Common myeloid progenitor, CD34-positive (primary cell): ENCODE measurements at regions not wholly inside any gene's neighbourhood (a gene's known extent, or its start where the extent isn't known, plus 50 kb on each side); places are given as distances from the start of the nearest gene placed in this dataset.

Source experiments
- CTCF ChIA-PET: fragments of 350-600 bp; sonication (Branson Sonifier 250); formaldehyde crosslinking; loops from one replicate; lab custom pipeline; 2021; ENCODE audit warnings: antibody characterized with exemption; lab: Charles Lee
- POLR2A ChIA-PET: fragments of 350-600 bp; sonication (Branson Sonifier 250); formaldehyde crosslinking; loops from one replicate; lab custom pipeline; 2021; ENCODE audit warnings: antibody characterized with exemption; lab: Charles Lee
- DNase-seq, 3 donors: peaks; one replicate each; pipeline versions ENCODE4 v3.0.0 to v3.0.0-alpha.2; 2013
- H3K27ac ChIP-seq, 2 experiments: 1 replicate in 1 of 2; 2 replicates in 1 of 2; pipeline ENCODE4 v1.7.0; 2013; ENCODE audit warnings: inconsistent platforms in 2 of 2, low read length in 2 of 2, mild to moderate bottlenecking in 2 of 2, low read depth in 1 of 2, moderate library complexity in 1 of 2; ENCODE audit not compliant: severe bottlenecking in 2 of 2, insufficient read depth in 1 of 2, poor library complexity in 1 of 2
- H3K27me3 ChIP-seq, 5 experiments: replicated peaks in 2 of 5; 1 replicate in 3 of 5; 2 replicates in 2 of 5; pipeline versions ENCODE4 v1.6.1 to v1.7.0; 2013; ENCODE audit warnings: low read length in 4 of 5, mild to moderate bottlenecking in 2 of 5, moderate library complexity in 2 of 5, inconsistent platforms in 1 of 5; ENCODE audit not compliant: insufficient read depth in 5 of 5, control insufficient read depth in 4 of 5
- H3K36me3 ChIP-seq, 4 experiments: 1 replicate in 2 of 4; 2 replicates in 2 of 4; pipeline versions ENCODE4 v1.6.1 to v1.7.0; 2013; ENCODE audit warnings: low read length in 3 of 4, control low read depth in 1 of 4, mild to moderate bottlenecking in 1 of 4; ENCODE audit not compliant: control insufficient read depth in 4 of 4, insufficient read depth in 4 of 4
- H3K4me1 ChIP-seq, 4 experiments: 1 replicate in 3 of 4; 2 replicates in 1 of 4; pipeline versions ENCODE4 v1.6.1 to v1.7.1; 2013; ENCODE audit warnings: low read length in 3 of 4, mild to moderate bottlenecking in 3 of 4, control low read depth in 1 of 4, inconsistent platforms in 1 of 4, moderate library complexity in 1 of 4; ENCODE audit not compliant: control insufficient read depth in 4 of 4, insufficient read depth in 4 of 4; ENCODE audit errors: control extremely low read depth in 1 of 4
- H3K4me3 ChIP-seq, 7 experiments: 1 replicate in 4 of 7; 2 replicates in 3 of 7; pipeline versions ENCODE4 v1.5.1 to v1.7.0; 2013; ENCODE audit warnings: mild to moderate bottlenecking in 7 of 7, low read length in 6 of 7, moderate library complexity in 6 of 7, inconsistent platforms in 2 of 7, low read depth in 2 of 7, control low read depth in 1 of 7; ENCODE audit not compliant: insufficient read depth in 4 of 7, control insufficient read depth in 1 of 7; ENCODE audit errors: extremely low read depth in 1 of 7
- H3K9me3 ChIP-seq, 5 experiments: 1 replicate in 4 of 5; 2 replicates in 1 of 5; pipeline versions ENCODE4 v1.6.1 to v1.7.1; 2013; ENCODE audit warnings: low read length in 4 of 5, mild to moderate bottlenecking in 2 of 5, inconsistent platforms in 1 of 5, low read depth in 1 of 5, moderate library complexity in 1 of 5; ENCODE audit not compliant: control insufficient read depth in 4 of 5, insufficient read depth in 2 of 5; ENCODE audit errors: control extremely low read depth in 1 of 5
- WGBS: methylation state at CpG from one replicate; pipeline ENCODE4 v1.1.5; 2013; ENCODE audit not compliant: insufficient coverage; 5-methylcytosine and 5-hydroxymethylcytosine counted together

DNA sequence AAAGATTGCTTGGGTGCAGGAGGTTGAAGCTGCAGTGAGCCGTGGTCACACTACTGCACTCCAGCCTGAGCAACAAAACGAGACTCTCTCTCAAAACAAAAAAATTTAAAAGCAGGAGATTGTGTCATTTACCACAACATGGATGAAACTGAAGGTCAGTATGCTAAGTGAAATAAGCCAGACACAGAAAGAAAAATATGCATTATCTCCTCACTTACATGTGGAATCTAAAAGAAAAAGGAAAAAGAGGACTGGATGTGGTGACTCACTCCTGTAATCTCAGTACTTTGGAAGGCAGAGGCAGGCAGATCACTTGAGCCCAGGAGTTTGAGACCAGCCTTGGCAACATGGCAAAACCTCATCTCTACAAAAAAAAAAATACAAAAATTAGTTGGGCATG, 146.8 kb upstream of the DAPK1 start:
- POLR2A ChIA-PET = no interaction called here
- CTCF ChIA-PET = no interaction called here
- Histone ChIP-seq H3K27me3 (no peaks in the 10 kb centered on the region), H3K9me3 (peaks cover 0 to 1% (median 0%) of the 10 kb centered on the region in 5 experiments), H3K4me3 (no peak overlapping the region), H3K4me1 (no peaks in the 10 kb centered on the region), H3K36me3 (no peaks in the 10 kb centered on the region), H3K27ac (no peak overlapping the region)
- no peak for DNase-seq
- WGBS = 100% methylated on average over 2 of the region's 2 CpGs

DNA sequence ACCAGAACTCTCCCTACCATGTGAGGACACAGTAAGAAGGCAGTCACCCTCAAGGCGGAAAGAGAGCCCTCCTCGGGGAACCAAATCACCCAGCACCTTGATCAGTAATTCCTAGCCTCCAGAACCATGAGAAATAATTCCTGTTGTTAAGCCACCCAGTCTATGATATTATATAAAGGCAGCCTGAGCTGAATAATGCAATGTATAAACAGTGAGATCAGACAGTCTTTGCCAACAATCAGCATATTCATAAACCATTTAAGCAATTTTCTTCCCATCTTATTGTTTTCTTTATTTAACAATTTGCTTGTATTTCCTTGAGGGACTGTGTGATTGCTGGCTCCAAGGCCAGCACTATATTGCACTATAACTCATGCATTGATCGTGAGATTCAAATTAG, 144.4 kb upstream of the DAPK1 start:
- H3K4me1 ChIP-seq = no peaks in the 10 kb centered on the region
- no peaks in the 10 kb centered on the region for H3K27me3 ChIP-seq
- POLR2A ChIA-PET = no interaction called here
- no peak overlapping the region for H3K27ac ChIP-seq
- no CpG with 5 or more reads among the region's 3 CpGs for WGBS
- no peak overlapping the region for H3K4me3 ChIP-seq
- DNase-seq = no peak
- no peaks in the 10 kb centered on the region for H3K36me3 ChIP-seq
- CTCF ChIA-PET = no interaction called here
- peaks cover 0 to 3% (median 0%) of the 10 kb centered on the region in 5 experiments for H3K9me3 ChIP-seq

DNA sequence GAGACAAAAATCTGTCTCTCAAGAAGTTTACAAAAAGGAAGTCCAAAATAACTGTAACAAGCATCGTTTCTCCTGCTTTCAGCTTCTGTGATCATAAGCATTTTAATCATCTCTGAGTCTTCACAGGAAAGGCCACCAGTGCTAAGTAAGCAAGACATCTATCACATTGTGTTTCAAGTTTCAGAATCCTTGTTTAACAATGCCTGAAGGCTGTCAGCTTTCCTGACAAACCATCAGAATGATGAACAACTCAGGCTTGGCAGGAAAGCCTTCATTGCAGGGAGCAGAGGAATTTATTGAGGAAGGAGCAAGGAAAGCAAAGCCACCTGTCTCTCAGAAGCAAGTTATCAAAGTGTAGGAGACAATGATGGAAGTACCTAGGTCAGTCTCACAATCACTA, 143.5 kb upstream of the DAPK1 start:
- CTCF ChIA-PET = no interaction called here
- H3K4me1 ChIP-seq = no peaks in the 10 kb centered on the region
- 71% methylated on average over 1 of the region's 1 CpG for WGBS
- H3K36me3 ChIP-seq = no peaks in the 10 kb centered on the region
- peaks cover 0 to 4% (median 0%) of the 10 kb centered on the region in 5 experiments for H3K9me3 ChIP-seq
- H3K27ac ChIP-seq = no peak overlapping the region
- DNase-seq = no peak
- no peaks in the 10 kb centered on the region for H3K27me3 ChIP-seq
- POLR2A ChIA-PET = no interaction called here
- H3K4me3 ChIP-seq = no peak overlapping the region

DNA sequence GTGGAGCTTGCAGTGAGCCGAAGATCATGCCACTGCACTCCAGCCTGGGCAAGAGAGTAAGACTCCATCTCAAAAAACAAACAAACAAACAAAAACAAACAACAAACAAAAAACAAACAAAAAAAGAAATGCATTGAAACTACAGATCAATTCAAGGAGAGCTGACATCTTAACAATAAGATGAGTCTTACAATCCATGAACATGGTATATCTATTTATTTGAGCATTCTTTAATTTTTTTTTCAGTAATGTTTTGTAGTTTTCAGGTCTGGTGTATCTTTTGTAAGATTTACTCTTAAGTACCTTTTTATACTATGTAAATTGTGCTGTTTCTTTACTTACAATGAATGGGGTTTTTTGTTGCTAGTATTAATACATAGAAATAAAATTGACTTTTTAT, 140.1 kb upstream of the DAPK1 start:
- Histone ChIP-seq H3K4me1 (no peaks in the 10 kb centered on the region), H3K27me3 (no peaks in the 10 kb centered on the region), H3K9me3 (peaks cover 0 to 5% (median 1%) of the 10 kb centered on the region in 5 experiments), H3K4me3 (no peak overlapping the region), H3K27ac (no peak overlapping the region), H3K36me3 (no peaks in the 10 kb centered on the region)
- ChIA-PET POLR2A (no interaction called here), CTCF (no interaction called here)
- no CpG with 5 or more reads among the region's 1 CpG for WGBS
- DNase-seq = no peak

DNA sequence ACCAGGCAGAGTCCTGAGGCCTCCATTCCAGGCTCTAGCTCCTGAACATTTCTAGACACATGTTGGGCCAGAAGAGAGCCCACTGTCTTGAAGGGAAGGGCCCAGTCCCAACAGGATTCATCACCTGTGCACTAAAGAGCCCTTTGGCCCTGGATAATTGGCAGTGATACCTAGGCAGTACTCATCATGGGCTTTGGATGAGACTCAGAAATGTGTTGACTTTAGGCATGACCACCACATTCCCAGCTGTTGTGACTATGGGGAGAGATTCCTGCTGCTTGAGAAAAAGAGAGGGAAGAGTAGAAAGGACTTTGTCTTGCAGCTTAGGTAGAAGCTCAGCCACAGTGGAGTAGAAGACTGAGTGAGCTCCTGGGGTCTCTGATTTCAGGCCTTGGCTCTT, 138.4 kb upstream of the DAPK1 start:
- H3K27me3 ChIP-seq = no peaks in the 10 kb centered on the region
- no peaks in the 10 kb centered on the region for H3K4me1 ChIP-seq
- POLR2A ChIA-PET = no interaction called here
- CTCF ChIA-PET = no interaction called here
- no peak overlapping the region for H3K4me3 ChIP-seq
- DNase-seq = no peak
- H3K36me3 ChIP-seq = no peaks in the 10 kb centered on the region
- no peak overlapping the region for H3K27ac ChIP-seq
- H3K9me3 ChIP-seq = peaks cover 0 to 9% (median 1%) of the 10 kb centered on the region in 5 experiments

DNA sequence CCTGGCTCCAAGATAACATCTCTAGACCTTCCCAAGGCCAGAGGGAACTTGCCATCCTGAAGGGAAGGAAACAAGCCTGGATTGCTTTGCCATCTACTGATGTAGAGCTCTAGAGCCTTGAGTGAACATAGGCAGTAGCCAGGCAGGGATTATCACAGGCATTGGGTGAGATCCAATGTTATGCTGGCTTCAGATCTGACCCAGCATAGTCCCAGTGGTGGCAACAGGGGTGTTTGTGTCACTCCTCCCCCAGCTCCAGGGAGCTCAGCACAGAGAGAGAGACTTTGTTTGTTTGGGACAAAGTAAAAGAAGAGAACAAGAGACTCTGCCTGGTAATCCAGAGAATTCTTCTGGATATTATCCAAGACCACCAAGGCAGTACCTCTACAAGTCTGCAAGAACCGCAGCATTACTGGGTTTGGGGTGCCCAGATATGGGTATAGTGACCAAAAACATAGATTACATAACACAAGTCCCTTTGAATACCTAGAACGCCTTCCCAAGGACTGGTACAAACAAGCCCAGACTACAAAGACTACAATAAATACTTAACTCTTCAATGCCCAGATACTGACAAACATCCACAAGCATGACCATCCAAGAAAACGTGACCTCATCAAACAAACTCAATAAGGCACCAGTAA, 137.6 kb upstream of the DAPK1 start:
- Histone ChIP-seq H3K4me1 (no peaks in the 10 kb centered on the region), H3K4me3 (no peak overlapping the region), H3K27ac (no peak overlapping the region), H3K9me3 (peaks cover 0 to 9% (median 1%) of the 10 kb centered on the region in 5 experiments), H3K36me3 (no peaks in the 10 kb centered on the region), H3K27me3 (no peaks in the 10 kb centered on the region)
- POLR2A ChIA-PET = no interaction called here
- 100% methylated on average over 1 of the region's 3 CpGs for WGBS
- CTCF ChIA-PET = interaction anchor here (0.6 kb wide), 1 partner anchor 10 kb away, joined by 4 read pairs; no protein-coding TSS in a partner anchor
- DNase-seq = no peak

DNA sequence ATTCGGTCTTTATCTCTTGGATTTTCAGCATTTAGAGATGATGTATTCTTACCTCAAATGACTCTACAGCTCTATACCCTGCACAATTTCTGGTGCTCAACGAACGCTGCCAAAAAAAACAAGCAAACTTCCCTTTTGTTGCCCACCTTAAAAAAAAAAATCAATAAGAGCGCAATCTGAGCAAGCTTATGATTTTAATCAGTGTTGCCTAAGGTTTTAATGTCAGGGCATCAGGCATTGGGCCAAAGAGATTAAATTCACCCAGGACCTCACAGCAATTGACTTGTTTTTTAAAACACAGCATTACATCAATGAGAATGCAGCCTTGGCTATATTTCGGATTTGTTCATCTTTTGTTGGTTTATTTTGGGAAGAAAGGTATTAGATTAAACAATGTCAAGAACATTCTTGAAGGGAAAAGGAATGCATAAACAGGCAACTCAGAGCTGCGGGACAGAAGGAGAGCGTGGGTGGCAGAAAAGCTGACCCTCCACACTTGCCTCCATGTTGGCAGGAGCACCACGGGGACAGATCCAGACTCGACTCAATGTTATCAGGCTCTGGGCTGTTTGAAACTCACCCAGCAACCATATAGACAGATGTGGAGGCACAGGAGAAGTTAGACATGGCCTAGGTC, 127.5 kb upstream of the DAPK1 start:
- peaks cover 0 to 2% (median 0%) of the 10 kb centered on the region in 5 experiments for H3K27me3 ChIP-seq
- no peaks in the 10 kb centered on the region for H3K4me1 ChIP-seq
- no peaks in the 10 kb centered on the region for H3K36me3 ChIP-seq
- H3K9me3 ChIP-seq = peaks cover 0 to 5% (median 0%) of the 10 kb centered on the region in 5 experiments
- DNase-seq = no peak
- 94% methylated on average over 7 of the region's 9 CpGs for WGBS
- no peak overlapping the region for H3K4me3 ChIP-seq
- CTCF ChIA-PET = interaction anchor here (0.6 kb wide), 1 partner anchor 10 kb away, joined by 4 read pairs; no protein-coding TSS in a partner anchor
- H3K27ac ChIP-seq = no peak overlapping the region
- POLR2A ChIA-PET = no interaction called here
